Testis (tissue), 2 donors: ENCODE measurements at regions not wholly inside any gene's neighbourhood (a gene's known extent, or its start where the extent isn't known, plus 50 kb on each side); places are given as distances from the start of the nearest gene placed in this dataset.

Source experiments
- DNase-seq: peaks from one replicate; pipeline ENCODE4 v3.0.0-alpha.2; 2019
- H3K27ac ChIP-seq, 2 donors: fragments of 200-600 bp; sonication (generic); one replicate each; pipeline ENCODE4 v1.5.1; 2019
- H3K27me3 ChIP-seq: fragments of 200-600 bp; sonication (generic); one replicate; pipeline ENCODE4 v1.5.1; 2019
- H3K36me3 ChIP-seq: fragments of 200-600 bp; sonication (generic); one replicate; pipeline ENCODE4 v1.5.1; 2017; ENCODE audit warnings: low read depth; ENCODE audit errors: missing control alignments
- H3K4me1 ChIP-seq: fragments of 200-600 bp; sonication (generic); one replicate; pipeline ENCODE4 v1.5.1; 2019
- H3K4me3 ChIP-seq, 2 donors: fragments of 200-600 bp; sonication (generic); one replicate each; pipeline ENCODE4 v1.5.1; 2017 to 2019
- H3K9me3 ChIP-seq: fragments of 200-600 bp; sonication (generic); one replicate; pipeline ENCODE4 v1.5.1; 2017
- CTCF ChIP-seq, 3 experiments: fragments of 450-650 bp in 2 of 3; fragments of 200-600 bp in 1 of 3; sonication (generic) in 1 of 3; IDR thresholded peaks; one replicate each; pipeline ENCODE4 v1.5.1; 2016 to 2019; ENCODE audit warnings: antibody characterized with exemption in 3 of 3, mild to moderate bottlenecking in 2 of 3, moderate library complexity in 1 of 3
- POLR2A ChIP-seq: fragments of 450-650 bp; IDR thresholded peaks from one replicate; pipeline ENCODE4 v1.6.1; 2017; ENCODE audit warnings: antibody characterized with exemption, mild to moderate bottlenecking, moderate library complexity
- WGBS, 2 donors: methylation state at CpG; one replicate each; pipeline ENCODE4 v1.1.5; 2018; 5-methylcytosine and 5-hydroxymethylcytosine counted together
- intact Hi-C: fragments of 100-400 bp; cut with DNase I; formaldehyde crosslinking; loops from one replicate; pipeline ENCODE4 v1.15.1; 2023; ENCODE audit warnings: low total_unique reads

GRCh38 chr1:238489006-238489405, 598.3 kb upstream of the ZP4 start:
- intact Hi-C loops: no loop called here
- no peak for TF ChIP-seq CTCF (IDR thresholded peaks at IDR 0.05)
- no peak for TF ChIP-seq POLR2A
- no peak overlapping the region for H3K4me3 ChIP-seq
- H3K9me3 ChIP-seq: no peaks in the 10 kb centered on the region
- DNase-seq: no peak
- no peaks in the 10 kb centered on the region for H3K36me3 ChIP-seq
- H3K27me3 ChIP-seq: no peaks in the 10 kb centered on the region
- no peak overlapping the region for H3K27ac ChIP-seq
- no peaks in the 10 kb centered on the region for H3K4me1 ChIP-seq
- 85 to 94% methylated on average over 3 of the region's 3 CpGs for WGBS, 2 donors

GRCh38 chr1:238488401-238488800, 597.7 kb upstream of the ZP4 start:
- H3K27me3 ChIP-seq: no peaks in the 10 kb centered on the region
- intact Hi-C loops: no loop called here
- H3K9me3 ChIP-seq: no peaks in the 10 kb centered on the region
- no peak for TF ChIP-seq CTCF (IDR thresholded peaks at IDR 0.05)
- no peaks in the 10 kb centered on the region for H3K4me1 ChIP-seq
- no peak for DNase-seq
- WGBS, 2 donors: 87% methylated on average over 2 of the region's 2 CpGs
- H3K27ac ChIP-seq: no peak overlapping the region
- no peaks in the 10 kb centered on the region for H3K36me3 ChIP-seq
- H3K4me3 ChIP-seq: no peak overlapping the region

- WGBS, 2 donors: 88 to 93% methylated on average over 1 of the region's 1 CpG
- no peak overlapping the region for H3K27ac ChIP-seq
- no peaks in the 10 kb centered on the region for H3K36me3 ChIP-seq
- H3K9me3 ChIP-seq: no peaks in the 10 kb centered on the region
- no peak overlapping the region for H3K4me3 ChIP-seq
- no peaks in the 10 kb centered on the region for H3K4me1 ChIP-seq
- H3K27me3 ChIP-seq: no peaks in the 10 kb centered on the region
- intact Hi-C loops: no loop called here
- TF ChIP-seq CTCF (IDR thresholded peaks at IDR 0.05) (no peak), POLR2A (no peak)
- DNase-seq: no peak
These were observed 597.2 kb upstream of the ZP4 start for GRCh38 chr1:238487931-238488330.

- Histone ChIP-seq H3K9me3 (no peaks in the 10 kb centered on the region), H3K4me1 (no peaks in the 10 kb centered on the region), H3K4me3 (peak overlapping the region in 1 of 2 donors; percentile 15), H3K36me3 (no peaks in the 10 kb centered on the region), H3K27me3 (no peaks in the 10 kb centered on the region), H3K27ac (no peak overlapping the region)
- no peak for TF ChIP-seq POLR2A
- no peak for TF ChIP-seq CTCF (IDR thresholded peaks at IDR 0.05)
- 59 to 62% methylated on average over 5 of the region's 5 CpGs for WGBS, 2 donors
- DNase-seq: no peak
- intact Hi-C loops: no loop called here
These were observed 595.1 kb upstream of the ZP4 start for GRCh38 chr1:238485912-238486209.

GRCh38 chr1:238485057-238485911, 594.6 kb upstream of the ZP4 start:
- Histone ChIP-seq H3K4me1 (no peaks in the 10 kb centered on the region), H3K9me3 (no peaks in the 10 kb centered on the region), H3K36me3 (no peaks in the 10 kb centered on the region), H3K27ac (no peak overlapping the region), H3K27me3 (no peaks in the 10 kb centered on the region), H3K4me3 (peak overlapping the region in 1 of 2 donors; percentile 15)
- peak; percentile 29 for DNase-seq
- intact Hi-C loops: no loop called here
- WGBS, 2 donors: 67 to 71% methylated on average over 14 of the region's 14 CpGs
- TF ChIP-seq POLR2A (no peak), CTCF (IDR thresholded peaks at IDR 0.05) (no peak)
